ENCODE measurements at regions not wholly inside any gene's neighbourhood (a gene's known extent, or its start where the extent isn't known, plus 50 kb on each side); places are given as distances from the start of the nearest gene placed in this dataset.
A peak's percentile ranks its signal among the peaks of the same experiment; 100 is the strongest.
"Not testable (repeated sequence)": the region's sequence is repeated elsewhere in the genome, so short reads cannot be mapped to it uniquely, and the experiment has no call there.

DNA sequence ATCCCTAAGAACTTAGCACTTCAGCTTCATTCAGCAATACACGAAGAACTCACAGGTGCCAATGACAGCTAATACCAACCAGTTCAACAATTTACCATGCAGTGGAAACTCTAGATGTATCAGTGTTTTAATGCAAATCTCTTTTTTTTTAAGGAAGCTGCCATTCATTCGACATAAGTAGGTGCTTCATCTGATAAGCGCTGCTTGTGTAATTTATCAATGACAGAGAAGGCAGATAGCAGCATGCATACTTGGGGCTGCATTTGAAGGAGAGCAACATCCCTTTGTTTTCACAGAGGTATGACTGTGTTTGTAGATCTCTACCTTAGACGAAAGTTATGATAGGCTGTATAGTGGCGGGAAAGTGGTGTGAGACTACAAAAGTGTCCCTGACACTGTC lies 977.1 kb downstream of the AACS start:
- no peak for DNase-seq

DNA sequence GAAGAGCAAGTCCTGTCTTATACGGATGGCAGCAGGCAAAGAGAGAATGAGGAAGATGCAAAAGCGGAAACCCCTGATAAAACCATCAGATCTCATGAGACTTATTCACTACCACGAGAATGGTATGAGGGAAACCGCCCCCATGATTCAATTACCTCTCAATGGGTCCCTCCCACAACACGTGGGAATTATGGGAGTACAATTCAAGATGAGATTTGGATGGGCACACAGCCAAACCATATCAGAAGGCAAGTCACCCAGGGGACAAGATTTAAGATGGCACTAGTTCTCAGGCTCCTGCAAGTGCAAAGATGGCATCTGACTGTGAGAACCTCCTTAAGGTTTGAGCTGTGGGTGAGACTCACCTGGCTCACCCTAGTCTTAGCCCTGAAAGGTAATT lies 984.3 kb downstream of the AACS start:
- DNase-seq = not testable (repeated sequence)

- peak; percentile 18 for DNase-seq
Measured at GRCh38 chr12:126051611-126052107, 986.4 kb downstream of the AACS start.

DNA sequence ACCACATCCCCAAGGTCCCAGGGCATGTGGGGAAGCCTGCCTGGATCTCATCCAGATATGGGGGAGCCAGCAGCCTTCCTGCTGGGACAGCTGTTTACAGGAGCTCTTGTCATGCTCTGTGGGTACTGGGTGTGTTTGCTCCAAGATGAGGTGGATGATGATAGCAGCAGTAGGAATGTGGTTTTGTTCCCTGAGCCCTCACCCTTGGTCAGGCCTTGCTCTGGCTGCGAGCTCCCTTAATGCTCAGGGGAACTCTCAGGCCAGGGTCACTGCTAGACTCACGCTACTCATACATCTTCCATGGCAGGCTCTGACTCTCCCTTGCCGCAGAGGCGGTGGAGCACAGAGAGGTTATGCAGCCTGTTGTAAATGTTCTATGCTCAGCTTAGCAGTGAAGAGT lies 990.3 kb downstream of the AACS start:
- no peak for DNase-seq

DNA sequence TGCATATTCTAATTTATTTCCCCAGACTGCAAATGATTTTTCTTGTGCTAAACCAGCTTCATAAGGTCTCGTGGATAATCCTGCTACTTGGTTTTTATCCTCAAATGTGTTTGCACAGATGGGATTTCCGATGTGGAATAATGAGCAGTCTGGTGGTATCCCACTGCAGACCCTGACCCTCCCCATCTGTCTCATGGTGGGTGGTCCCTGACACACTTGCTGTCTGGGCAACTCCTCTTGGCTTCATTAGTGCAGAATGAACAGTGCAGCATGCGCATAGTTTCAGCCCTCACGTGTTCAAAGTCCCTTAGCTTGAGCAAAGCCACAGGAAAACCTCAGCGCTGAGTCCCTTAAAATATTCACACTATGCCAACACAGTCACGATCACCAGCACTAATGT lies 996.5 kb downstream of the AACS start:
- DNase-seq = no peak

DNA sequence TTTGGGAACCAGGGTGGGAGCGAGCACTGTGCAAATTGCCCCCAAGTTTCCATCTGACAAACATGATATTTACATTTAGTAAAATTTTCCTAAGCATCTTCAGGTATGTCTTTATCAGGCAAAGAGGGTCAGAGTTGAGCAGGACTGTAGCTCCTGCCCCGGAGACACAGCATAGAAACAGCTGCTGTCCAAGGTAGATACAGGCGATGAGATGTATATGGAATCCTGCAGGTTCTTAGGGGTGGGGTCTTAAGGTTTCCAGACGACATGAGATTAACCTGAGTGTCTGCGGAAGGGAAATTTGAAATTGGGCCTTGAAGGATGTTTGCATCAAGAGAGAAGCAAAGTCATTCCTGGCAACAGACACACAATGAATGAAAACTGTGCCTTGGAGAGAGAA lies 998.8 kb downstream of the AACS start:
- DNase-seq = no peak

DNA sequence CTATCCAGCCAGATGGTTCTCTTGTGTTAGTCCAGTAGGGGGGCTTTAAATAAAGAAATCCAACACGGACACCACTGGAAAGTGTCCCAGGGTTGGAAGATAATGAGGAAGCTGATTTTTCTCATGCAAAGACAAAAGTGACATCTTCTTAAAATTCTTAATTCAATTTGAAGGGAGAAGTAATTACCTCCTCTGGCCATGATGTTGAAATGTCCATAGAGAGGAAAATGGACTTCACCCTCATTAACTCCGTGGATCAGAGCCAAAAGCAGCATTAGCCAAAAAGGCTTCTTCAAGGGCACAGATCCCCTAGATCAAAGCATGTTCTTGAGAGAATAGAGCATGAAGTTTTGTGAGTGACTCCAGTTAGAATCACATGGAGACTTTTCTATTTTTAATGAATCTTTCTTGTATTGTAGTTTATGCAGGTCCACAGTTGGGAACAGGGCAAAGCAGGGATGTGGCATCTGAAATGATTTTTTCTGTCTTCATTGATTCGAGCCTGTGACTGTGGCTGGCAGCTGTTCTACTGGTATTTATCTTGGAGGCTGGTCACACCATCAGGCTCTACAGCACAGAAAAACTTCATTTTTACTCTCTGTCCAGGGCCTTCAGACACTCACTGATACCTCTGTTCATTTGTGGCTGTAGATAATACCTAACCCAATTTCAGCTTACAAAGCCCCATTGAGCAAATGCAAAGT lies 1002.5 kb downstream of the AACS start:
- DNase-seq = no peak

DNA sequence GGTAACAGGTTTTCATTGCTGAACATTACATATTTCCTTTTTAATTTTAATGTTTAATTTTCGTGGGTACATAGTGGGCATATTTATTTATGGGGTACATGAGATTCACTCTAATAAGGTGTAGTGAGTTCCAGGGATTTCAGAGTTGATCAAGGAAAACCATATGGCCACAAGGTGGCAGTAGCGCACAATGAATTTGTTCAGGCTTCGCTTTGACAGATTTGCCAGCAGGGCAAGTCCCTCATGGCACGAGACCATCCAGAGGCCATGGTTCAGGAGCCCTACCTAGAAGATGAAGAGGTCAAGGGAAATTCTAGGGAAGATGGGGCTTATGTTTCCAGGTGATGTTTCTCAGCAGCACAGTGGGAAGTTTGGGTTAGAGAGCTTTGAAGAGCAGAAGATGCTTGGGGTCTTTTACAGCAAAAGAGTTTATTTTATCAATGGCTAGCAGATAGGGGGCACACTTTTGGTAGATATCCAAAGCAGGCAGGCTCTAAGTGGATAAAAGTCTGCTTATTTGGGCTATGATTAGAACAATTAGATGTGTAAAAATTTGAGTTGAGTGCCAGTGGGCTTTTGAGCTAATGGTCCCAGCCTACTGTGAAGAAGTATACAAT lies 1004.4 kb downstream of the AACS start:
- DNase-seq = peak; percentile 77

GRCh38 chr12:126076515-126076914 lies 1011.3 kb downstream of the AACS start:
- DNase-seq = no peak

DNA sequence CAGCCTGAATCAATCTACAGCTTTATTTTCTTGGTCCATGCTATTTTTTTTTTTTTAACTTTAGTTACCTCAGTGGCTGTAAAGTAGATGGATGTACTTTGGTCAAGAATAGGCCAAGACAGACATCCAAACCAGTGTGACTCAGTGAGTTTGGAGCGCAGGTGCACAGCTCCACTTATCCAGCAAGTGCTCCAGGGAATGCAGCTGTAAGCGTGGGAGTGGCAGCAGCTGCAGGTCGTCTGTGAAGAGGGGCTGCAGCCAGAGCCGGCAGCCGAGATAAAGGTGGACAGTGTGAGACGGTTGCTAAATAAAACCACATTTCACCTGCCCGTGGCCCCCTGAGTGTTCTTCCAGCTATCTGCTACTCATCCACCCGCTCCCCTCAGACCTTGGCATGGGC lies 1018.7 kb downstream of the AACS start:
- no peak for DNase-seq

- DNase-seq = no peak
Measured at GRCh38 chr12:126084480-126084879, 1019.2 kb downstream of the AACS start.

- DNase-seq = no peak
Measured at GRCh38 chr12:126086242-126086641, 1021.0 kb downstream of the AACS start.

DNA sequence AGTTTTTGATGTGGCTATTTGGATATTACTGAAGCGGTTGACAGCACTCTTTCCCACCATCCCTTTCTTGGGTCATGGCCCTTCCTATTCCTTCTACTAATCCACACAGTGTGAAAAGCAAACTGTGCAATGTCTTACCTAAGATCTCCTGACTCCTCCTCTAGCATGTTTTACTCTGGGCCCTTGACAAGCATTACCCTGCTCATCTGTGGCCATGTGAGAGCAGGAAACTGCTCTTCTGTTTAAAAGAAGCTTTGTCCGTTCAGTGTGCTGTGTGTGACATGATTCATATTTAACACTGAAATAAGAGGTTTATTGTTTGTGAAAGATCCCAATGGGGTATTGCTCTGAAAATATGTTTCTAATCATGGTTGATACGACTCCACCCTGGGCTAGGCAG lies 1022.5 kb downstream of the AACS start:
- no peak for DNase-seq

GRCh38 chr12:126093908-126094307 lies 1028.7 kb downstream of the AACS start:
- peak; percentile 26 for DNase-seq

DNA sequence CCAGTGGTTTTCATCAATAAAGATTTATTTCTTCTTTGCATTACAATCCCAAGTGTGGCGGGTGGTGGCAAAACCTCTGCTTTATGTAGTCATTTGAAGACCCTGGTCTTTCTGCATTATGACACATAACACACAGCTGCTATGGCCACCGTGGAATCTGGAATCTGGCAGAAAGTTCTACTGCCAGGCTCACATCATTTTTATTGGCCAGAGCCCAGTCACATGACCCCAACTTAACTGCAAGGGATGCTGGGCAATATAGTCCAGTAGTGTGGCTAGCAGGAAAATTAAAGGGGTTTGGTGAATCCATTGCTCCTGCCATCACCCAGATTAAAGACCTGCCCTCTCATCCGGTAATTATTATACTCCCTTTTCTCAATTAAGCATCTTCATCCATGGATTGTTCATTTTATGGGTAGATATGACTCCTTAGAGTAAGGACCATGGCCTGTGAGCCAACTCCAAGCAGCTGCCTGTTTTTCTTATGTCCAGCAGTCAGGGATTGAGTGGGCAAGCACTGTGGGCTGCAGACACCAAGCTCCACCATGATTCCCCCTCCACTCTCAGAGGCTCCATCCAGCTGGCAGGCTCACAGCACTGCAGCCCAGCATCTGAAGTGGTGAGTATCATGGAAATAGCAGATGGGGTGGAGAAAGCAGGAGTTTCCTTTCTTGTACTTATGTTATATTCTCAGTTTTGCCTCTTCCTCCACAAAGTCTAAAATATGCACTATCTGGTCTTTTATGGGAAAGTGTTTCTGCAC lies 1030.7 kb downstream of the AACS start:
- no peak for DNase-seq

DNA sequence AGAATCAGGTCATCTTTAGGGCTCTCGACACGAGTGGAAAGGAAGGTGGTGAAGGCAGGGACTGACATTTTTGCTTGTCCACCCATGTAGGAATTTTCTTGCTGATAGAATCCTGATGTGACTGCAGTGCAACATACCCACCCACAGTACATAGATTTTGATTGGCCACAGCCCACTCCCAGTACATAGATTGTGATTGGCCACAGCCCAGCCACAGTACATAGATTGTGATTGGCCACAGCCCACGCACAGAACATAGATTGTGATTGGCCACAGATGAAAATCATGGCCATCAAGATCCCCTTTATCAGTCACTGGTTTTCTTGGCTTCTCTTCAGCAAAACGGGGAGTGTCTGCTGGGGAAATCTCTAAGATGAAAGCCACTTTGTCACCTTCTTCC lies 1041.5 kb downstream of the AACS start:
- DNase-seq = no peak

DNA sequence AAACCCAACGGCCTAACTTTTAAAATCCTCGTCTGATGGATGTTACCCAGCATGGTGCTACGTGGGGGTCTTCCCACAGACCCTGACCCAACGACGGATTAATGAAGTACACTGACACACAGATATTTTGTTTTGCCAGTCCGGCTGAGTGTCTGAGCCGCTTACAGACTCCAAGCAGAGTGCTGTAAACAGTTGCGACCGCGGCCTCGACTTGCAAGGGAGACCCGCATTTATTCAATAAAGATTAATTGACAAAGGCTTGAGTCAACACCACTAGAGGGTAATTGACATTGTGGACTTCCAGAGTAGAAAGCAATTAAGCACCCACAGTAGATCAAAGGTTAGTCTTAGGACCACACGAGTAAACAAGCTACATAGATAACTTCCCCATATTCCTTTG lies 1042.4 kb downstream of the AACS start:
- DNase-seq = peak; percentile 14

- DNase-seq = no peak
Measured at GRCh38 chr12:126108247-126108646, 1043.0 kb downstream of the AACS start.

- DNase-seq = no peak
Measured at GRCh38 chr12:126112141-126112540, 1046.9 kb downstream of the AACS start.

GRCh38 chr12:126112849-126113248 lies 1047.6 kb downstream of the AACS start:
- DNase-seq = no peak

GRCh38 chr12:126114441-126114840 lies 1049.2 kb downstream of the AACS start:
- DNase-seq = no peak

GRCh38 chr12:126117502-126117901 lies 1052.3 kb downstream of the AACS start:
- DNase-seq = no peak

DNA sequence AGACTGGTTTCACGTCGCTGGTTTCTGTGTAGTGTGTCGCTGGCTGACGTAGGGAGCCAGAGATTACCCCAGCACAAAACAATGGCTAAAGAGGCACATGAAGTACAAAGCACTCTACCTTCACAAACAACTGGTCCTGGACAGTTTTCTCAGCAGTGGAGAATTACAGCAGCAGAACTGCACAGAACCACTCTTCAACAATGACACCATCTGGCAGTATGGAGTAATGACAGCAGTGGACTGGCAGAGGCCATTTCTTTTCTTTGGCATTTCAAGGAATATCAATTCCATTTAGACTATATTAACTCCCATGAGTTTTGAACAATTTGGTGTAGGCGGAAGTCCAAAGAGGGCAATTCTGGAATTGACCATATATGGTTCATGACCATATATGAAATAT lies 1074.1 kb downstream of the AACS start:
- DNase-seq = no peak

GRCh38 chr12:126144603-126145002 lies 1079.4 kb downstream of the AACS start:
- no peak for DNase-seq
